ENCODE measurements at regions not wholly inside any gene's neighbourhood (a gene's known extent, or its start where the extent isn't known, plus 50 kb on each side); places are given as distances from the start of the nearest gene placed in this dataset.

DNA sequence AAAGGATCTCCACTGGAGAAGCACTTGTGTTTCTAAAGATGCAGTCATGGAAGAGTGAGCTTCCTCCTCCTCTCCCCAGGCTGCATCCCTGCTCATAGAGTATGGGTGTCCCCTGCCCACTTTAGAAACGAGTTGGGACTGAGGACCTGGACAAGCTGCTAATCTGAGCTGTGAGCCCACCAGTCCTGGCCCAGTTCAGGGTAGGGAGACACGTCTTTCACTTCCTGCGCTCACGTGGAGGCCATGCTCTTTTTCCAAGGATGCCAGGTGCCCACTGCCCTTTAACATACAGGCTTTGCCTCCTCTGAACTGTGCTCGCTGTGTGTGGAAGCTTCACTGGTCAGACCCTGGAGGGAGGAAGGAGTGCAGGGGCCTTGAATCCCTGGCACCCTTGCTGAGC, 316.3 kb downstream of the UACA start:
- no peak overlapping the region for H3K4me3 ChIP-seq
- no peak for DNase-seq
- no peaks in the 10 kb centered on the region for H3K4me1 ChIP-seq
- TF ChIP-seq POLR2A (IDR thresholded peaks at IDR 0.05) = no peak
- TF ChIP-seq, protein P1, sequence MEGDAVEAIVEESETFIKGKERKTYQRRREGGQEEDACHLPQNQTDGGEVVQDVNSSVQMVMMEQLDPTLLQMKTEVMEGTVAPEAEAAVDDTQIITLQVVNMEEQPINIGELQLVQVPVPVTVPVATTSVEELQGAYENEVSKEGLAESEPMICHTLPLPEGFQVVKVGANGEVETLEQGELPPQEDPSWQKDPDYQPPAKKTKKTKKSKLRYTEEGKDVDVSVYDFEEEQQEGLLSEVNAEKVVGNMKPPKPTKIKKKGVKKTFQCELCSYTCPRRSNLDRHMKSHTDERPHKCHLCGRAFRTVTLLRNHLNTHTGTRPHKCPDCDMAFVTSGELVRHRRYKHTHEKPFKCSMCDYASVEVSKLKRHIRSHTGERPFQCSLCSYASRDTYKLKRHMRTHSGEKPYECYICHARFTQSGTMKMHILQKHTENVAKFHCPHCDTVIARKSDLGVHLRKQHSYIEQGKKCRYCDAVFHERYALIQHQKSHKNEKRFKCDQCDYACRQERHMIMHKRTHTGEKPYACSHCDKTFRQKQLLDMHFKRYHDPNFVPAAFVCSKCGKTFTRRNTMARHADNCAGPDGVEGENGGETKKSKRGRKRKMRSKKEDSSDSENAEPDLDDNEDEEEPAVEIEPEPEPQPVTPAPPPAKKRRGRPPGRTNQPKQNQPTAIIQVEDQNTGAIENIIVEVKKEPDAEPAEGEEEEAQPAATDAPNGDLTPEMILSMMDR (IDR thresholded peaks at IDR 0.05) = no peak
- intact Hi-C loops (cut with DNase I; ENCODE audit: low total_unique reads) = no loop called here
- no peaks in the 10 kb centered on the region for H3K9me3 ChIP-seq
- H3K36me3 ChIP-seq = no peaks in the 10 kb centered on the region
- H3K27me3 ChIP-seq = no peaks in the 10 kb centered on the region
- no peak overlapping the region for H3K27ac ChIP-seq

DNA sequence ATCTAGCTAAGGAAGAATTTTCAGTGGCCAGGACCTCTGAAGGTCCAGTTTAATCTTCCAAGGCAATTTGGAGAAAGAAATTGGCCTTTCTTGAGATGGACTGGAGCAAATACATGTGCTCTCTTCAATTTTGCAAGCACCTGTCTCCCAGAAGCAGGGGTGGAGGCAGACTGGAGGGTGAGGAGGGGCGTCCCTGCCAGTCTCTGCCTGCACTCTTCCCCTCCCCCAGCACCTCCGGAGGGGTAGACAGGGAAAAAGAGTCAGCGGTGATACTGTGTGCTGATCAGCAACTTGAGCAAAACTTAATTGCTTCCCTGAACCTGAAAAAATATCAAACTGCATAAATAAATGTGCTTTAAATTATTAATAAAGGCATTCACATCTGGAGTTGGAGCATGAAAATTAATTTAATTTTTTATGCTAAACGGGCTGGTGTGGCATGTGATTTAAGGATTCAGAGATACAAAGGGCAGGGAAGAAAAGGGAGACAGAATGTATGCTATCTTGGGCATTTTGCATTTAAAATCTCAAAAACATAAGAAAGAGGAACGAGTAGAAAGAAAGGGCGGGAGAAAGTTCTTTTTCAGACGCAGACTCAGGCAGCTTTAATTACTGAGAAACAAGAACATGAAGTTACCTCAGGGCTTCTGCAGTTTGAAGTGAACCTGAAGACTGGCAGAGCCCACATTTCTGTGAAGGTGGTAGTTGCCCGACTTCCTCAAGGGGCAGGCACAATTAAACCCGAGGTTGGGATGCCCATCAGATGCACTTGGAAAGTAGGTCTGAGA, 319.7 kb downstream of the UACA start:
- Histone ChIP-seq H3K36me3 (no peaks in the 10 kb centered on the region), H3K27me3 (no peaks in the 10 kb centered on the region), H3K9me3 (no peaks in the 10 kb centered on the region), H3K27ac (no peak overlapping the region), H3K4me1 (no peaks in the 10 kb centered on the region), H3K4me3 (no peak overlapping the region)
- no peak for TF ChIP-seq POLR2A (IDR thresholded peaks at IDR 0.05)
- TF ChIP-seq, protein P1 (IDR thresholded peaks at IDR 0.05) = no peak
- no peak for DNase-seq
- intact Hi-C loops (cut with DNase I; ENCODE audit: low total_unique reads) = no loop called here

DNA sequence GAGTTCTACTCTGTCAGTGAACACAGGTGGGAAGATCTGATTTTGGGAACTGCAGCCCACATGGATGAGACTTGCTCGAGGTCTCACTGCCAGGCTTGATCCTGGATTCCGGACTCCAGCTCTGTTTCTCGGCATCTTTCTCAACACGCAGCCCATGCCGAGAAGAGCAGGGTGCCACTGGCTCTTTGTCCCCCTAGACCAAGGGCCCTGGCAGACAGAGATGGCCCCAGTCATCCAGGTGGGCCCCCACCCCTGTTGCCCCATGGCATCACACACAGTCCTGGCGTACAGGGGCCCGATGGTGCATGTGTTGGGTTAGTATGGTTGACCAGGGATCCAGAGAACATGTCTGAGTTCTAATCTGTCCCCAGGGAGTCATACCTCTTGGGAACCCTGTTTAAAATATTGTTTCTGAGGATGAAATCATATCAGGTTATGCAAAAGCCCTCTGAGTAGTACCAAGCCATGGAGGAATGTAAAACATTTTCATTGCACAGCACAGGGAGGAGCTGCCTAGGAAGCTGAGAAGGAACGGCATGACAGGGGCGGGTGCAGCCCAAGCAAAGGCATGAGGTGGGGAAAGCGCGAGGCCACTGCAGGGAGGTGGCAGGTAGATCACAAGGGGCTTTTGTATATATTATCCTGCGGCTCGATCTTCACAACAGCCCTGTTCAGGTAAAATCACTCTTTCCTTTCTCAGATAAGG, 320.6 kb downstream of the UACA start:
- Histone ChIP-seq H3K36me3 (no peaks in the 10 kb centered on the region), H3K4me3 (no peak overlapping the region), H3K27me3 (no peaks in the 10 kb centered on the region), H3K9me3 (no peaks in the 10 kb centered on the region), H3K4me1 (no peaks in the 10 kb centered on the region), H3K27ac (no peak overlapping the region)
- DNase-seq = no peak
- intact Hi-C loops (cut with DNase I; ENCODE audit: low total_unique reads) = no loop called here
- TF ChIP-seq, protein P1 (IDR thresholded peaks at IDR 0.05) = no peak
- no peak for TF ChIP-seq POLR2A (IDR thresholded peaks at IDR 0.05)

DNA sequence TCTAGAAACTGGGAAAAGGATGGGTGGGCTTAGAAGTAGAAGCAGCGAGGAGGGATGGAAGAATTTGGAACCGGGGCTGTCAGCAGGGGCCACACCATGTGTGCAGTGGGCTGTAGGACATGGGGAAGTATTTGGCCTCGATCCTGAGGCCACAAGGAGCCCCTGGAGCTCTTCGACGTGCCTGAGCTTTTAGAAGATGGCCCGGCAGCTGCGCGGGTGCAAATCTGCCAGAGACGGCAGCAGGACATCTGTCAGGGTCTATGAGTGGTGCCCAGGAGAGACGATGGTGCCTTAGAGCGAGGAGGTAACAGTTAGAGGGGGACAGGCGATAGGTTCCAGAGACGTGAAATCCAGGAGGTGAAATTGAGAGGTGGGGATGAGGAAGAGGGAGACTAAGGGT, 321.1 kb downstream of the UACA start:
- no peak overlapping the region for H3K27ac ChIP-seq
- DNase-seq = no peak
- H3K27me3 ChIP-seq = no peaks in the 10 kb centered on the region
- H3K36me3 ChIP-seq = no peaks in the 10 kb centered on the region
- intact Hi-C loops (cut with DNase I; ENCODE audit: low total_unique reads) = no loop called here
- no peaks in the 10 kb centered on the region for H3K4me1 ChIP-seq
- TF ChIP-seq, protein P1 (IDR thresholded peaks at IDR 0.05) = no peak
- TF ChIP-seq POLR2A (IDR thresholded peaks at IDR 0.05) = no peak
- no peak overlapping the region for H3K4me3 ChIP-seq
- no peaks in the 10 kb centered on the region for H3K9me3 ChIP-seq

DNA sequence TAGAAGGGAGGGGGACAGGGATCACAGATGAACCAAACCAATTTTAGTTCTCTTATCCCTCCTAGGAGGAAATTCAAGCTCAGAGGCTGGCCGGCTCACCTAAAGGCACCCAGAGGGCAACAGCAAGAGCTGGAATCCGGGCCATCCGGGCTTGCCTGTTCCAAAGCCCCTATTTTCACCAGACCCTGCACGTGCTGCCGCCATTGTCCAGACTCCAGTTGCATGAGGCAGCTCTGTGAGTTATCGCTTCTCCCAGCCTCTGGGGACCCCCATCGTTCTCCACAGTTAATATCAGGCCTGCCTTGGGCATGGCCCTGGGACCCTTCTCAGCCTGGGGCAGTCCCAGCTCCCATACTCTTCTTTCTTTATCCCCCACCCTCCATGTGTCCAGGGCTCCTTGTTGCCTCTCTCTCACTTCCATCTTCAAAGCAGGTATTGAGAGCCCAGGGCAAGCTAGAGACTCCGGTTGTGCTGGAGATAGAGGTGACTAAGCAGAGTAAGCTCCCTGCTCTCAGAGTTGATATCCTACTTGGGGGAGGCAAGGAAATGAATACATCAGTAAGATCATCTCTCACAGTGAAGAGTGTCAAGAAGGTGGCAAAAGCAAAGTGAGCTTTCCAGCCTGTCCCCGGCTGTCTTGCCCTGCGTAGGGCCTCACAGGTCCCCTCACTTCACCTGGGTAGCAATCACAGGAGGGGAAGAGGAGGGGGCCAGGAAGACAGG, 322.8 kb downstream of the UACA start:
- no peak for DNase-seq
- no peaks in the 10 kb centered on the region for H3K27me3 ChIP-seq
- no peaks in the 10 kb centered on the region for H3K4me1 ChIP-seq
- H3K27ac ChIP-seq = no peak overlapping the region
- H3K9me3 ChIP-seq = no peaks in the 10 kb centered on the region
- TF ChIP-seq, protein P1 (IDR thresholded peaks at IDR 0.05) = no peak
- TF ChIP-seq POLR2A (IDR thresholded peaks at IDR 0.05) = no peak
- H3K4me3 ChIP-seq = no peak overlapping the region
- no peaks in the 10 kb centered on the region for H3K36me3 ChIP-seq
- intact Hi-C loops (cut with DNase I; ENCODE audit: low total_unique reads) = no loop called here
